ENCODE measurements at regions not wholly inside any gene's neighbourhood (a gene's known extent, or its start where the extent isn't known, plus 50 kb on each side); places are given as distances from the start of the nearest gene placed in this dataset.
"Not testable (repeated sequence)": the region's sequence is repeated elsewhere in the genome, so short reads cannot be mapped to it uniquely, and the experiment has no call there.

GRCh38 chr2:89756616-89757015, 1065.1 kb downstream of the RPIA start:
- DNase-seq (ENCODE audit: low read depth); H3K4me3 ChIP-seq (ENCODE audit: low read length): not testable (repeated sequence)

- H3K4me3 ChIP-seq (ENCODE audit: low read length); DNase-seq (ENCODE audit: low read depth): not testable (repeated sequence)
Measured at GRCh38 chr2:89758332-89759026, 1067.0 kb downstream of the RPIA start.

DNA sequence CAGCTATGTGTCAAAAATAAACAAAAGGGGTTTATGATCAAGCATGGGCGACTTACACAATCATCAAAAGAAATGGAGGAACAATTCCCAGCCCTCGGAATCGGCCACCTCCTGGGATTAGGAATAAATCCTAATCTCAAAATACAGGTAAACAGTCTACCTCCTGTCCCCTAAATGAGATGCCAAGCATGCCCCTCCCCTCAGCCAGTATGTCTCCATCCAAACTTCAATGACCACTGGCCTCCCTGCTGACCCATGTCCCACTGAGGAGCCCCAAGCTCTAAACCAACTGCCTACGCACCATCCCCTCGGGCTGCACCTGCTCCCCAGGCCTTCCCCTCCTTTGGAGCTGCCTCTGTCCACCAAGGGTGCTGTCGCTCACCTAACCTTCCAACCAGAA, 1069.3 kb downstream of the RPIA start:
- not testable (repeated sequence) for H3K4me3 ChIP-seq (ENCODE audit: low read length); DNase-seq (ENCODE audit: low read depth)

DNA sequence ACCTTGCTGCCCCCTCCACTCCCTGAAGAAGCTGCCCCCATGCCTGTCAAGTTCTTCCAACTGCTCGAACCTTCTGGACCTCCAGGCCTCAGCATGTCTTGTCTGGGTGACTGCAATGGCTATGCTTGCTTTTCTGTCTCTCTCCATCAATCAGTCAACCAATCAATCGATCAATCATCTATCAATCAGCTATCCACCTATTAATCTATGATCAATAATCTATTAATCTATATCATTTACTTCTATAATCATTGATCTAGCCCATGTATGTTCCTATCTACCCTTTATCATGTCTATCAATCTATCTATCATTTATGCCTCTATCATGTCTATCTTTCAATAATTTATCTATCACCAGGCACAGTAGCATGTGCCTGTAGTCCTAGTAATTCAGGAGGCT, 1069.7 kb downstream of the RPIA start:
- H3K4me3 ChIP-seq (ENCODE audit: low read length); DNase-seq (ENCODE audit: low read depth): not testable (repeated sequence)

DNA sequence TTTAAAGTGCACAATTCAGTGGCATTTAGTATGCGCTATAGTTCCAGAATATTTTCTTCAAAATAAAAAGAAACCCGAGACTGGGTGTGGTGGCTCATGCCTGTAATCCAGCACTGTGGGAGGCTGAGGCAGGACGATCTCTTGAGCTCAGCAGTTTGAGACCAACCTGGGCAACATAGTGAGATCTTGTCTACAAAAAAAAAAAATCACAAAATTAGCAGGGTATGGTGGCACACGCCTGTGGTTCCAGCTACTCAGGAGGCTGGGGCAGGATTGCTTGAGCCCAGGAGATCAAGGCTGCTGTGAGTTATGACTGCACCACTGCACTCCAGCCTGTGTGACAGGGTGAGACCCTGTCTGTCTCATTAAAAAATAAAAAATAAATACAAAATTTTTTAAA, 1070.4 kb downstream of the RPIA start:
- H3K4me3 ChIP-seq (ENCODE audit: low read length); DNase-seq (ENCODE audit: low read depth): not testable (repeated sequence)

GRCh38 chr2:89762461-89763253, 1071.2 kb downstream of the RPIA start:
- H3K4me3 ChIP-seq (ENCODE audit: low read length); DNase-seq (ENCODE audit: low read depth): not testable (repeated sequence)

GRCh38 chr2:89763254-89763580, 1071.7 kb downstream of the RPIA start:
- TF ChIP-seq, protein P1, sequence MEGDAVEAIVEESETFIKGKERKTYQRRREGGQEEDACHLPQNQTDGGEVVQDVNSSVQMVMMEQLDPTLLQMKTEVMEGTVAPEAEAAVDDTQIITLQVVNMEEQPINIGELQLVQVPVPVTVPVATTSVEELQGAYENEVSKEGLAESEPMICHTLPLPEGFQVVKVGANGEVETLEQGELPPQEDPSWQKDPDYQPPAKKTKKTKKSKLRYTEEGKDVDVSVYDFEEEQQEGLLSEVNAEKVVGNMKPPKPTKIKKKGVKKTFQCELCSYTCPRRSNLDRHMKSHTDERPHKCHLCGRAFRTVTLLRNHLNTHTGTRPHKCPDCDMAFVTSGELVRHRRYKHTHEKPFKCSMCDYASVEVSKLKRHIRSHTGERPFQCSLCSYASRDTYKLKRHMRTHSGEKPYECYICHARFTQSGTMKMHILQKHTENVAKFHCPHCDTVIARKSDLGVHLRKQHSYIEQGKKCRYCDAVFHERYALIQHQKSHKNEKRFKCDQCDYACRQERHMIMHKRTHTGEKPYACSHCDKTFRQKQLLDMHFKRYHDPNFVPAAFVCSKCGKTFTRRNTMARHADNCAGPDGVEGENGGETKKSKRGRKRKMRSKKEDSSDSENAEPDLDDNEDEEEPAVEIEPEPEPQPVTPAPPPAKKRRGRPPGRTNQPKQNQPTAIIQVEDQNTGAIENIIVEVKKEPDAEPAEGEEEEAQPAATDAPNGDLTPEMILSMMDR (conservative IDR thresholded peaks at IDR 0.05; ENCODE audit: low read length): no peak
- H3K4me3 ChIP-seq (ENCODE audit: low read length): no peak overlapping the region
- DNase-seq (ENCODE audit: low read depth): no peak

DNA sequence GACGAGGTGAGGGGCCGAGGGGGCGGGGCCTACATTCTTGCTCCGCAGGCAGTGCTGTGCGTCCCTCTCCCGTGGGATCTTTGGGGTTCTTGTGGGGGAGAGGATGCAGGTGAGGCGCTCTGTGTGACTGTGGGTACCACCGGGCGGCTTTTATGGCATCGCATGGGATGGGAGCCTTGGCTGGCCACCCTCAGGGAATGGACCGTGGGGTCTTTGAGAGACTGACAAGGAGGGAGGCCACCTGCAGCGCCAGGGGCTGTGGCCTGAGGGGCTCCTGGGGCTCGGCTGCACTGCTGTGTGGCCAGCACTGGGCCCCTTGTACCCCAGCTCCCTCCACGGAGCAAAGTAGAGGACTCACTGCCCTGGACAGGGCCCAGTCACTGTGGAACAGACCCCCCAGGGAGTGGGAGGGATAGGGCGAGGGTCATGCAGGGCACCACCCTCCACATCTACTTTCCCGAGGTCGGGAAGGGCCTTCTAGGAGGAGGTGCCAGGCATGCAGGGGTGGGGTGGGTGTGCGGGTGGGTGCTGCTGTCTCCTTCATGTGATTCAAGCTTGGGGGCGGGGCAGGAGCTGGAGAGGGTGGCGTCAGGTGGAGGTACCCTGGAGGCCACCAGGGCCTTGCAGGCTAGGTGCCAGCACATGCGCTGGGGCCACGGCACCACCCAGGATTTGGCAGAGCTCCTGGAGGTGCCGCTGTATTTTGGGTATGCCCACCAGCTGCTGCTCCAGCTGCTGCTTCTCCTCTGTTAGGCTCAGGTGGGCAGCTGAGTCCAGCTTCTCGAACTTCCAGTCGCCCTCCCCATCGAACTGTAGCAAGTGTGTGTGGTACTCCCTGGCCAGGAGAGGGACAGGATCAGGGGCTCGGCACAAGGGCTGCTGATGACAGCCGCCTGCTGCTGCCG, 1072.4 kb downstream of the RPIA start:
- H3K4me3 ChIP-seq (ENCODE audit: low read length): no peak overlapping the region
- TF ChIP-seq, protein P1 (conservative IDR thresholded peaks at IDR 0.05; ENCODE audit: low read length): no peak
- DNase-seq (ENCODE audit: low read depth): no peak

DNA sequence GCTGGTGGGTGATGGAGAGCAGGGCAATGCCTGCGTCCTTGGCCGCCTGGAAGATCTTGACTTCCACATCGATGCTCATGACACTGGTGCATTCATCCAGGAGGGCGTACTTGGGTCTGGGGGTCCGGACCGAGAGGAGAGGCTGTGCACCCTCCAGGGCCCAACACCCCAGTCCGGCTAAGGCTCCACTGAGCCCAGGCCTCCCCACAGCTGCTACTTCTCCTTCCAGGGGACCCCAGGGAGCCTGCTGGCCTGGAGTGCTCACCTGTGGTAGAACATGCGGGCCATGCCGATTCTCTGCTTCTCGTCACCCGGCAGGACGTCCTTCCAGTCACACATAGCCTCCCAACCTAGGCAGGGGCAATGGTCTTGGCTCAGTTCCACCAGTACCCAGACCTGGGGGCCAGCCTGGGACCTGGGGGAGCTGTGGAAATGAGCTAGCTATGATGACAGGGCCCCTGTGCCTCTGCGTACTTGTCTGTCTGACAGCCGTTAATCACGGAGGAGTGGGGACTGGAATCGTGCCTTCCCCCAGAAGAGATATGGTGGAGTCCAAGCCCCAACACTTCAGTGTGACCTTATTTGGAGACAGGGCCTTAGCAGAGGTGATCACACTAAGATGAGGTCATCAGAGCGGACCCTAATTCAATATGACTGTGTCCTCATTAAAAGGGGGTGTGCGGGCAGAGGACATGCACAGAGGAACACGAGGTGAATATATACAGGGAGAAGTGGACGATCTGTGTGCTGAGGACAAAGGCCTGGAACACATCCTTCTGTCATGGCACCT, 1073.3 kb downstream of the RPIA start:
- H3K4me3 ChIP-seq (ENCODE audit: low read length); DNase-seq (ENCODE audit: low read depth): not testable (repeated sequence)

- DNase-seq (ENCODE audit: low read depth): not testable (repeated sequence)
Measured at GRCh38 chr2:89765361-89765718, 1073.9 kb downstream of the RPIA start.

GRCh38 chr2:89766141-89766990, 1074.9 kb downstream of the RPIA start:
- DNase-seq (ENCODE audit: low read depth); H3K4me3 ChIP-seq (ENCODE audit: low read length): not testable (repeated sequence)

More at GRCh38 chr2:89765361-89765718, 1073.9 kb downstream of the RPIA start:
- H3K4me3 ChIP-seq (ENCODE audit: low read length): not testable (repeated sequence)

DNA sequence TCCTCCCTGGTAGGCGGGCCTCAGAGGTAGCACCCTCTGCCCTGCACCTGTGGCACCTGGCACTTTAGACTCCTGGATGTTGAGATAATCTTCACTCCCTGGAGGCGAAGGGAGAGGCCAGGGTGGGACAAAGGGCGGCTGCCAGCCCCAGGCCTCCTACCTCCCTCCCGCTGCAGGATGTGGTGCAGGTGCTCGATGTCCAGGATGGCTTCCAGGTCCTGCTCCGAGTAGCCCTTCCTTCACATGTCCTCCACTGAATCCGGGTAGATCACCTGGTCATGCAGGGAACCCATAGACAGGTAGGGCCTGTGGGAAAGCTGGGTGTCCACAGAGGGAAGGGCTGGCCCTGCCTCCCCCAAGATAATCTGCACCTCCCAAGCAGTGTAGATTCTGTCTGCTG, 1075.6 kb downstream of the RPIA start:
- not testable (repeated sequence) for H3K4me3 ChIP-seq (ENCODE audit: low read length); DNase-seq (ENCODE audit: low read depth)

Measured in AG10803 (cell line).